HG03442 (cell line): ENCODE measurements at regions not wholly inside any gene's neighbourhood (a gene's known extent, or its start where the extent isn't known, plus 50 kb on each side); places are given as distances from the start of the nearest gene placed in this dataset.
"Not testable (repeated sequence)": the region's sequence is repeated elsewhere in the genome, so short reads cannot be mapped to it uniquely, and the experiment has no call there.

ENCODE experiments used
- ATAC-seq: cut with Tn5 transposase; IDR thresholded peaks from one replicate; pipeline ENCODE4 v1.9.1; 2021; ENCODE audit warnings: mild to moderate bottlenecking, moderate library complexity; ENCODE audit not compliant: unreplicated experiment

DNA sequence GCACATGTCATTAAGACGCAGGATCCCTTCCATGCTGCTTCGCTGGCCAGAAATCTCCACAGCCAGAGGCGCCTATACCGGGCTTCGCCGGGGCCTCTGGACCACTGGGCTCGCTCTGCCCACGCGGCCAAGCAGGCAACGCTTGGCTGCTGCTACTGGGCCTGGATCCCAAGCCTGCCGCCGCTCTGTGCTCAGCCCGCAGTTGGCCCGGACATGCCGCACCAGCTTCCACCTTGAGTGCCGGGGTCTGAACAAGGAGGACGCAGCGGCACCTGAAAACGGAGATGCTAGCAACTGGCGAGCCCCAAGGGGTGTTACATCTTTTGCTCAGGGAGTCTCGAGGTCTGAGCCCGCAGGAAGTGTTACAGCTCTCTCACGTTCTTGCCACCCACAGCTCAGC is 409.9 kb upstream of the SGCG start:
- no peak for ATAC-seq

- ATAC-seq: no peak
These were observed 407.3 kb upstream of the SGCG start for GRCh38 chr13:22773465-22773864.

- no peak for ATAC-seq
These were observed 404.2 kb upstream of the SGCG start for GRCh38 chr13:22776394-22777186.

DNA sequence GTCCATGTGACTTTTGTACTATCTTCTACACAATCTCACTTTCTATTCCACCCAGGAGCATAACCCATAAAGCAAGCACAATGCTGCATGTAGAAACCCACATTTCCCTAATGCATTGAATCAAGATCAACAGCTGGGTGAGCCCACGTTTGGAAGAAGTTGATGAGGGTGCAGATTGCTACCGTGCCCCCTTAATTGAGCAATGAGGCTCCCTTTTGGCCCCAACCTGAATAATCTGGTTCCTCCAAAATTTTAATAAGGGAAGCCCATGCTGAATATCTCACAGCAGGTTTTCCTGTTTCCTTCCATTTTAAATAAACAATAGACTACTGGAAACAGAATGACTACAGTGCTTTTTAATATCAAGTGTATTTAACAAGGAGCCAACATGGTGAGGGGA is 403.6 kb upstream of the SGCG start:
- no peak for ATAC-seq

GRCh38 chr13:22789027-22789593 is 391.7 kb upstream of the SGCG start:
- ATAC-seq: no peak

GRCh38 chr13:22789916-22790315 is 390.9 kb upstream of the SGCG start:
- ATAC-seq: no peak

- no peak for ATAC-seq
These were observed 387.1 kb upstream of the SGCG start for GRCh38 chr13:22793598-22794134.

GRCh38 chr13:22800526-22801401 is 380.0 kb upstream of the SGCG start:
- ATAC-seq: no peak

- no peak for ATAC-seq
These were observed 379.3 kb upstream of the SGCG start for GRCh38 chr13:22801402-22802003.

GRCh38 chr13:22812793-22813192 is 368.0 kb upstream of the SGCG start:
- ATAC-seq: no peak

DNA sequence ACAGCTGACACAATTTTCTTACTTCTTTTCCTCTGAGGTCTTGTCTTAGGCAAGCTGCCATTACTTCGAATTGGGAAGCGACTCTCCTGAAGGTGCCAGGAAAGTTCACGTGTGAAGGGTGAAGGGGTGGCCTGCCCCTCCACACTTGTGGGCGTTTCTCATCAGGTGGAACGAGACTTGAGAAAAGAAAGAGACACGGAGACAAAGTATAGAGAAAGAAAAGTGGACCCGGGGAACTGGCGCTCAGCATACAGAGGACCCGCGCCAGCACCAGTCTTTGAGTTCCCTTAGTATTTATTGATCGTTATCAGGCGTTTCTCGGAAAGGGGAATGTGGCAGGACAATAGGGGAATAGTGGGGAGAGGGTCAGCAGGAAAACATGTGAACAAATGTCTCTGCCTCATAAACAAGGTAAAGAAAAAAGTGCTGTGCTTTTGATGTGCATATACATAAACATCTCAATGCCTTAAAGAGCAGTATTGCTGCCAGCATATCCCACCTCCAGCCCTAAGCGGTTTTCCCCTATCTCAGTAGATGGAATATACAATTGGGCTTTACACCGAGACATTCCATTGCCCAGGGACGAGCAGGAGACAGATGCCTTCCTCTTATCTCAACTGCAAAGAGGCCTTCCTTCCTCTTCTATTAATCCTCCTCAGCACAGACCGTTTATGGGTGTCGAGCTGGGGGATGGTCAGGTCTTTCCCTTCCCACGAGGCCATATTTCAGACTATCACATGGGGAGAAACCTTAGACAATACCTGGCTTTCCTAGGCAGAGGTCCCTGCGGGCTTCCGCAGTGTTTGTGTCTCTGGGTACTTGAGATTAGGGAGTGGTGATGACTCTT is 367.0 kb upstream of the SGCG start:
- ATAC-seq: not testable (repeated sequence)

- ATAC-seq: not testable (repeated sequence)
These were observed 366.3 kb upstream of the SGCG start for GRCh38 chr13:22814433-22814832.

DNA sequence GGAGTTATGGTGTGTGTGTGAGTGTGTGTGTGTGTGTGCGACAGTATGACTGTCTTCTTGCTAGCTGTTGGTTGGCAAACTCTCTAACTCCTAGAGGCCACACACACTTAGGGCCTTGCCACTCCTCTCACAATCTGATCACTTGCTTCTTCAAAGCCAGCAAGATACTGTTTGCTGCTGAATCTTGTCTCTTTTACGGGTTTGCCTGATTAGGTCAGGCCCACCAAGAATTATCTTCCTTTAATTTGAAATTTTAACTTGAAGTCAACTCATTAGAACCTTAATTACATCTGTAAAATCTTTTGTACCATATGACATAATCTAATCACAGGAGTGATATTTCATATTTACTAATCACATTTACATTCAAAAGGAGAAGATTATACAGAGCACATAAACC is 359.2 kb upstream of the SGCG start:
- ATAC-seq: no peak

GRCh38 chr13:22825186-22825585 is 355.6 kb upstream of the SGCG start:
- no peak for ATAC-seq

- ATAC-seq: no peak
These were observed 352.7 kb upstream of the SGCG start for GRCh38 chr13:22828081-22828480.

DNA sequence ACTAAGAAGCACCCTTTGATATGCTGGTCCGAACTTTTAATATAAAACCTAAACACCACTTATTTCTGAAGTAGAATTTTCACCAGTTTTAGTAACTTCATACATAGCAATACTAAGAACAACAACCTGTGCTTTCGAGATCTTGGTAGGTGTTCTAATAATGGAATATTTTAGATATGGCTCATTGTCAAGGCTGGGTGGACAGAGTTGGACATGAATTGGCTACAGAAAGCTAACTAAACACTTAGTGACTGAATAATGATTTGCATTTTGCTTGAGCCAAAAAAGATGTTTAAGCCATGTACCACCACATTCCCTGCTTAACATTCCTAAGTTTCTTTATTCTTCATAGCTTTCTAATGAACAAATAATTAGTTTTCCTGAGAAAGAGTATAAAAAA is 344.3 kb upstream of the SGCG start:
- ATAC-seq: no peak

DNA sequence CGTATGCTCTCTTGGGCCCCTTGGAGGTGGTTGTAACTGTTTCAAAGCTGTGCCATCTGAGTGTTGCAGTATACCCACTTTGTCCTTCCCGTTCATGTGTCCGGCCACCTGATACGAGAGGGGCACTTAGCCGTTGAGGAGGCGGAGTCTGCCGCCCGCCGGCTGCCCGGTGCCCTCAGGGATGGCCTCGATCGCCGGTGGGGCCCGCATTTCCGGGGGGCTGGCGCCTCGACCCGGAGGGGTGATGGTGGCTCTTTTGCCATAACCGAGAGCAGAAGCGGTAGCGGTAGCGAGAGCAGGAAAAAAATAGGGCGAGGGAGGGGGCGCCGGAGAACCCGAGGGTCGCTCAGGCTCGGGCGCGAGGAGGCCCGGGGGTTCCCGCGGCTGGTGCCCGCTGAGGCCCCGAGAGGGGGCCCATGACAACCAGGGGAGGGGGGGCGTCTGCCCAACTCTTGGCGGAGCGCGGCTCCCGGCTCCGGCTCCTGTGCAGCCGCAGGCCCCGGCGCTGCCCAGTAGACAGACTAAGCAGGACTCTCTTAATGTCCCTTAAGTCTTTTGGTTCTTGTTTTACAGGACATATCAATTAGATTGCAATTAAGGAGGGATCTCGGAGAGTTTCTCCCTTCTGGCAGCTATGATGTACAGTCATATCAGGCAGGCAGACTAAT is 342.7 kb upstream of the SGCG start:
- no peak for ATAC-seq

DNA sequence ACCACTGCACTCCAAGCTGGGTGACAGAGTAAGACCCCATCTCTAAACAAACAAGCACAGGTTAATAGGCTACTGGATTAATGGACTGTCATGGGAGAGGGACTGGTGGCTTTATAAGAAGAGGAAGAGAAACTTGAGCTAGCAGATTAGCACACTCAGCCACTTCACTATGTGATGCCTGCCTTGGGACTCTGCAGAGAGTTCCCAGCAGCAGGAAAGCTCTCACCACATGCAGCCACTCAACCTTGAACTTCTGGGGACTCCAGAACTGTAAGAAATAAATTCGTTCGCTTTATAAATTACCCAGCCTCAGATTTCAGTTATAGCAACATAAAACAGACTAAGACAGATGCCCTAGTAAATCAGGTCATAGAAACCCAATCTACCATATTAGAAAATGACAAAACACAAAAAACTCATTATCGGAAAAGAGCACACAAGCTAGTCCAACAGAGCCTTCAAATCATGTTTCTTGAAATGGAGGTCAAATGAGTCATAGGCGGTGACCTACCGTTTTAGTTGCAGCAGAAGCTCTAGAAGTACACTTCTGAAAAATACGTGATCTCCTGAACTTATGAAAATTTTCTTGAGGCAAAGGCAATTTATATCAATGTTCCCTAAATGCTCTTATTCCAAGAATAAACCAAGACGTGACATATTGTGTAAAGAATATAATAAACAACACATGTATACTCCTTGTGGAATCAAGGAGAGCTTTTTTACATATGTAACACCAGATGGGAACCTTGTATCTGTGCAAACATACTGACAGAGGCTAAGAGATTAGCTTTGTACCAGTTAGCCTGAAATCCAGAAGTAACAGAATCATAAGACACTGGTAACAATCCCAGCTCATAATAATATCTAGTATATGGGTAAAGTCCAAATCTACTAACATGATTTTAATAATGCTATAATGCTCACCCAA is 340.9 kb upstream of the SGCG start:
- no peak for ATAC-seq

DNA sequence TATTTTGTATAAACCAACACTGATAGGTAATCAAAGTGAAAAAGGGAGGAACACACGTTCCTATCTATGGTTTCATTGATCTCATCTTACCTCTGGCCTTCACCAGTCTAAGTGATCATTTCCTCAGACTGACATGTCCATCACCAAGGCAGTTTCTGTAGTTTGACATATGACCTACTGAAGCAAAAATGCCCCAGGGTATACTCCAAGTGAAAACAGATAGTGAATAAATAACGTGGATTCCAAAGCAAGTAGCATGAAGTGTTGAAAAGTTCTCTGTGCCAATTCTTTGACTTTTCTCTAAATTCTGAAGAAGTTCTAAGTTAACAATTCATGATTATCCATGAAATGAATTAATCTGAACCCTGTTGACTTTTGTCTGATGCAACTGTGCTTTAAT is 334.2 kb upstream of the SGCG start:
- ATAC-seq: no peak
